Brain microvascular endothelial cell (primary cell): ENCODE measurements at regions not wholly inside any gene's neighbourhood (a gene's known extent, or its start where the extent isn't known, plus 50 kb on each side); places are given as distances from the start of the nearest gene placed in this dataset.

ENCODE experiments used
- DNase-seq: peaks from one replicate; pipeline ENCODE4 v3.0.0-alpha.2; 2020
- H3K27ac ChIP-seq: fragments of 250-450 bp; sonication (Bioruptor Pico); 2 replicates; pipeline ENCODE4 v1.5.1; 2020; ENCODE audit warnings: mild to moderate bottlenecking, moderate library complexity
- H3K27me3 ChIP-seq: fragments of 250-450 bp; sonication (Bioruptor Pico); replicated peaks from 2 replicates; pipeline ENCODE4 v1.5.1; 2020; ENCODE audit warnings: mild to moderate bottlenecking
- H3K36me3 ChIP-seq: fragments of 250-450 bp; sonication (Bioruptor Pico); replicated peaks from 2 replicates; pipeline ENCODE4 v1.5.1; 2020; ENCODE audit warnings: mild to moderate bottlenecking
- H3K4me3 ChIP-seq: 2 replicates; pipeline ENCODE4 v1.5.1; 2011; ENCODE audit warnings: low read depth, mild to moderate bottlenecking, control low read depth, low read length, moderate library complexity
- in situ Hi-C: cut with HindIII; loops from 2 replicates; pipeline ENCODE4 v1.10.0; 2017; ENCODE audit warnings: low sequenced_read_pairs, low pct_ligation_motif_present
- TF ChIP-seq, protein P1 (sequence below): IDR thresholded peaks from 2 replicates; pipeline ENCODE4 v1.5.1; 2011; ENCODE audit warnings: low read depth, mild to moderate bottlenecking, moderate library complexity, low read length, control low read depth, inconsistent platforms; ENCODE audit errors: missing control alignments

DNA sequence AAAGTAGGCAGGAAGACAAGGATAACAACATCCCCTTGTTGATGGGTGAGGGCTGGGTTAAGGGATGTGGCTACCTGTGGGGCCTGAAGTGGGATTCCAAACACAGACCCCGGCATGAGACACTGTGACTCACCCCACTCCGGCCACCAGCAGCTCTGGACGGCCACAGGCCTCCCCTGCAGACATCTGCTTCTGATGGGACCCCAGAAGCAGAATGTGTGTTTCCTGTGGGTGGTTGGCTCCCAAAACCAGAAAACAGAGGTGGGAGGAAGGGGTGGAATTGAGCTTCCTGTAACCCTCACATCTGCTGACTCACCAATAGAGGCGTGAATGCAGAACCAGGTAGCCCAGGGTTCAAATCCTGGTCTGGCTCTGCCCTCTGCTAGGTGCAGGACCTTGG is 216.6 kb upstream of the PWP1 start:
- no peaks in the 10 kb centered on the region for H3K27me3 ChIP-seq
- H3K27ac ChIP-seq, result no peak overlapping the region
- TF ChIP-seq, protein P1, sequence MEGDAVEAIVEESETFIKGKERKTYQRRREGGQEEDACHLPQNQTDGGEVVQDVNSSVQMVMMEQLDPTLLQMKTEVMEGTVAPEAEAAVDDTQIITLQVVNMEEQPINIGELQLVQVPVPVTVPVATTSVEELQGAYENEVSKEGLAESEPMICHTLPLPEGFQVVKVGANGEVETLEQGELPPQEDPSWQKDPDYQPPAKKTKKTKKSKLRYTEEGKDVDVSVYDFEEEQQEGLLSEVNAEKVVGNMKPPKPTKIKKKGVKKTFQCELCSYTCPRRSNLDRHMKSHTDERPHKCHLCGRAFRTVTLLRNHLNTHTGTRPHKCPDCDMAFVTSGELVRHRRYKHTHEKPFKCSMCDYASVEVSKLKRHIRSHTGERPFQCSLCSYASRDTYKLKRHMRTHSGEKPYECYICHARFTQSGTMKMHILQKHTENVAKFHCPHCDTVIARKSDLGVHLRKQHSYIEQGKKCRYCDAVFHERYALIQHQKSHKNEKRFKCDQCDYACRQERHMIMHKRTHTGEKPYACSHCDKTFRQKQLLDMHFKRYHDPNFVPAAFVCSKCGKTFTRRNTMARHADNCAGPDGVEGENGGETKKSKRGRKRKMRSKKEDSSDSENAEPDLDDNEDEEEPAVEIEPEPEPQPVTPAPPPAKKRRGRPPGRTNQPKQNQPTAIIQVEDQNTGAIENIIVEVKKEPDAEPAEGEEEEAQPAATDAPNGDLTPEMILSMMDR, result no peak
- no peak for DNase-seq
- H3K4me3 ChIP-seq, result no peak overlapping the region
- in situ Hi-C loops, result no loop called here
- H3K36me3 ChIP-seq, result no peaks in the 10 kb centered on the region

DNA sequence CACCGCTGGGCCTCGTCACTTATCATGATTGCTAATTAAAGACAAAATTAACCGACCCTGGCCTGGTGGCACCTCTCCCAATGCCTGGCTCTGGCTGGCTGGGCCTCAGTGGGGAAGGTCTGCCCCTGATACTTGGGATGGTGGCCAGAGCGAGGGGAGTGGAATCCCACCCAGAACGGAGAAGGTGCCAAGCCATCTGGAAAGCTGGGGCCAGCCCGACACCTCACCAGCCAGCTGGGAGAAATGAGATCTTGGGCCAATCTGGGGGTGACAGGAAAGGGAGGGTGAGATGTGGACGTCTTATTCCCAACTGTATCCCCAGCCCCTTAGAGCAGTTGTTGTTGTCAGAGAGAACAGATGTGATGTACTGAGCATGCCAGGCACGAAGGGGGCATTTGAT is 215.0 kb upstream of the PWP1 start:
- H3K4me3 ChIP-seq, result no peak overlapping the region
- in situ Hi-C loops, result no loop called here
- TF ChIP-seq, protein P1, result no peak
- no peak overlapping the region for H3K27ac ChIP-seq
- H3K36me3 ChIP-seq, result no peaks in the 10 kb centered on the region
- no peaks in the 10 kb centered on the region for H3K27me3 ChIP-seq
- DNase-seq, result no peak

DNA sequence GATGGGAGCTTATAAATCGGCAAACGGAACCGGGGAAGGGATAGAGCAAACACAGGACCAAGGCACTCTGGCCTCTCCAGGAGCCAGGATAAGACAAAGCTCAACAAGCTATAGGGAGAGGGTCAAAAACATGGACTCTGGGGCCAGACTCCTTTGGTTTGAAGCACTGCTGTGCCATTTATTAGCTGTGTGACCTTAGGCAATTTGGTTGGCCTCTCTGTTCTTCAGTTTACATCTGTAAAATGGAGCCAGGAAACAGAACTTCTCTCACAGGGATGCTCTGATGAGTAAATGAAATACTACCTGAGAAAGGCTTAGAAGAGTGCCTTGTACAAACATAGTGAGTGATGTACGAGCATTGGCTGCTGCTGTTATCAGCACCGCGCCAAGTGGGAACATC is 213.3 kb upstream of the PWP1 start:
- Histone ChIP-seq H3K4me3 (no peak overlapping the region), H3K36me3 (no peaks in the 10 kb centered on the region), H3K27ac (no peak overlapping the region), H3K27me3 (no peaks in the 10 kb centered on the region)
- DNase-seq, result no peak
- TF ChIP-seq, protein P1, result no peak
- in situ Hi-C loops, result no loop called here

DNA sequence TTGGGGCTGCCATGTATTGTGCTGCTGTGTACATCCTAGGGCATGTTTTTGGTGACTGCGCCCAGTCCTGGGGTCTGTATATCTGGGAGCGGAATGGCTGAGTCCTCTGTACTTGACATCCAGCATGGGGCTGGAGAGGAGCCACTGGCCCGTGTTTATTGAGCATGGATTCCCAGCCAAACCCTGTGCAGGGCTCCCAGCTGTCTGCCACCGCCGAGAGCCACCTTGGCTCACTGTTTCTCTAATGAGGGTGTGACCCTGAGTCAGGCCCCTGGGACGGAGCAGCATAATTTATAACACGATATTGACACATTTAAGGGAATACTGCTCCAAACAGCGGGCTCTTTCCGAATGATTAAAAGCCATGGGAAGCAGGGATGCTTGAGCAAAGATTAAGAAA is 211.5 kb upstream of the PWP1 start:
- TF ChIP-seq, protein P1, result no peak
- no peaks in the 10 kb centered on the region for H3K36me3 ChIP-seq
- no peak overlapping the region for H3K27ac ChIP-seq
- no peak for DNase-seq
- in situ Hi-C loops, result no loop called here
- no peaks in the 10 kb centered on the region for H3K27me3 ChIP-seq
- H3K4me3 ChIP-seq, result no peak overlapping the region

DNA sequence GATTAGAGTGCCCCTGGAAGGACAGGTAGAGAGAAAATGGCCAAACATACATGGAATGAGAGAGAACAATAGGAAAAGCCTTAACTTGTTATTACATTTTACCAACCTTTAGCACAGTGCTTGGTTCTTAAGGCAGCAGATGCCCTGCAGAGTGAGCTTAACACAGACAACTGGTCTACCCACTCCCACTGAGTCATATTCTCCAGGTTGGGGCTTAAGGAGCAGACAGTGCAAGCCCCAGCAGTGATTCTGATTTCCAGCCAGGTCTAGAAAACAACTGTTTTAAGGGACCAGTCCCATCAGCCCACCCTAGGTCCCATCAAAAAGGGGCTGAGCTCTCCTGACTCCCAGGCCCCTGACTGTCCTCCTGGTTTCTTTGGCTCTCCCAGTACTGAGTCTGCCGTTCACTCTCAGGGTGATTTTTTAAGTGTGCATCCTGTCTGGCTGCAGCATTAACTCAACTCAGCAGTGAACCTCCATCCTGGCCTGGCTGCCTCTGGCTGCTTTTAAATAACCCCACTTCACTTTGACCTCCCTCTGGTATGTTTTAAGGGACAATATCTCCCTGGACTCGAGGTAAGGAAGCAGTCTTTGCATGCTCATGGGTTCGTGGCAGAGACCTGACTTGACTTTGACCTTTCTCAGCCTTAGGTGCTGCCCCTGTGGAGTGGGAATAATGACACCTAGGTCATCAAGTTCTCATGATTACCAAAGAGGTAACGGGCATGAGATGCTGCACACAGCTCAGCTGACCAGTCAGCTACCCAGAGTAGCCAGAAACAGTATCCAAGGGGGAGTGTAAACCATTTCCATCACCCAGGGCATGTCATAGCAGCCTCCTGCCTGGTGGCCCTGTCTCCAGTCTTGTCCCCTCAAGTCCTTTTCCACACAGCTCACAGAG is 210.7 kb upstream of the PWP1 start:
- TF ChIP-seq, protein P1, result no peak
- no peak for DNase-seq
- H3K4me3 ChIP-seq, result no peak overlapping the region
- in situ Hi-C loops, result no loop called here
- H3K36me3 ChIP-seq, result no peaks in the 10 kb centered on the region
- no peak overlapping the region for H3K27ac ChIP-seq
- no peaks in the 10 kb centered on the region for H3K27me3 ChIP-seq

DNA sequence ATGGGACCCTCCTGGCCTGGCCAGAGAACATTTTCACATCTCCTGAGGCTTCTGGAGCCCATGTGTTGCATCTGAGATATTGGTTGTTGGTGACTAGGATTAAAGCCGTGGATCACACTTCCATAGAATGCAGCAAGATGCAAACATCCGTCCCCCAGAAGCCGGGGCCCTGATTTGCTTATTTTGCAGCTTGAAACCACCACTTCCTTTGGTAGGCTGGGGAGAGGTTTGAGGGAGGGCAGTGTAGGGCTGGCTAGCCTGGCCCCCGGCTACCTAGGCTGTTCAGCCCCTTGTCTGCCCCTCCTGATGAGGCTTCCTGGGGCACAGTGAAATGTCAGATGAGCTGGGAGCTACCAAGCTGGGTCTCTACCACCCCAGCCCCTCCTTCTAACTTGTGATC is 209.7 kb upstream of the PWP1 start:
- TF ChIP-seq, protein P1, result no peak
- no peaks in the 10 kb centered on the region for H3K27me3 ChIP-seq
- H3K36me3 ChIP-seq, result no peaks in the 10 kb centered on the region
- no peak for DNase-seq
- in situ Hi-C loops, result no loop called here
- no peak overlapping the region for H3K27ac ChIP-seq
- H3K4me3 ChIP-seq, result no peak overlapping the region
